Thyroid gland (tissue), 4 donors: ENCODE measurements at regions not wholly inside any gene's neighbourhood (a gene's known extent, or its start where the extent isn't known, plus 50 kb on each side); places are given as distances from the start of the nearest gene placed in this dataset.
"Not testable (repeated sequence)": the region's sequence is repeated elsewhere in the genome, so short reads cannot be mapped to it uniquely, and the experiment has no call there.

Experiments
- CTCF ChIP-seq, 6 experiments: fragments of 200-600 bp in 3 of 6; fragments of 450-650 bp in 3 of 6; sonication (generic) in 3 of 6; IDR thresholded peaks; one replicate each; pipeline ENCODE4 v1.5.1; 2016 to 2019; ENCODE audit warnings: antibody characterized with exemption in 6 of 6, mild to moderate bottlenecking in 2 of 6, inconsistent platforms in 1 of 6, moderate library complexity in 1 of 6
- POLR2A ChIP-seq, 2 donors: fragments of 450-650 bp; IDR thresholded peaks; one replicate each; pipeline ENCODE4 v1.6.1; 2017; ENCODE audit warnings: antibody characterized with exemption in 2 of 2, mild to moderate bottlenecking in 2 of 2, moderate library complexity in 1 of 2

- TF ChIP-seq CTCF, POLR2A (IDR thresholded peaks at IDR 0.05): not testable (repeated sequence)
Observed at GRCh38 chr5:56372491-56372890, 139.4 kb upstream of the ANKRD55 start.
